ENCODE measurements at regions not wholly inside any gene's neighbourhood (a gene's known extent, or its start where the extent isn't known, plus 50 kb on each side); places are given as distances from the start of the nearest gene placed in this dataset.

GRCh38 chr15:70280781-70281180, 183.1 kb upstream of the TLE3 start:
- no peak overlapping the region for H3K4me3 ChIP-seq (ENCODE audit: low read length in 2 of 2)
- H3K36me3 ChIP-seq (ENCODE audit: control insufficient read depth in 2 of 2, insufficient read depth in 2 of 2, low read length in 2 of 2), result no peaks in the 10 kb centered on the region
- H3K9me3 ChIP-seq (ENCODE audit: control insufficient read depth in 2 of 2, low read length in 2 of 2), result no peaks in the 10 kb centered on the region
- H3K9ac ChIP-seq (ENCODE audit: low read length in 2 of 2), result no peak overlapping the region
- H3K27ac ChIP-seq (ENCODE audit: low read length), result no peak overlapping the region
- no peaks in the 10 kb centered on the region for H3K27me3 ChIP-seq (ENCODE audit: control insufficient read depth in 1 of 2, insufficient read depth in 2 of 2, low read length in 2 of 2)
- H3K4me1 ChIP-seq (ENCODE audit: control insufficient read depth, insufficient read depth, low read length), result peaks cover 3% of the 10 kb centered on the region

- Histone ChIP-seq H3K36me3 (ENCODE audit: control insufficient read depth in 2 of 2, insufficient read depth in 2 of 2, low read length in 2 of 2) (no peaks in the 10 kb centered on the region), H3K27ac (ENCODE audit: low read length) (no peak overlapping the region), H3K27me3 (ENCODE audit: control insufficient read depth in 1 of 2, insufficient read depth in 2 of 2, low read length in 2 of 2) (no peaks in the 10 kb centered on the region), H3K4me3 (ENCODE audit: low read length in 2 of 2) (no peak overlapping the region), H3K9ac (ENCODE audit: low read length in 2 of 2) (no peak overlapping the region), H3K4me1 (ENCODE audit: control insufficient read depth, insufficient read depth, low read length) (no peaks in the 10 kb centered on the region), H3K9me3 (ENCODE audit: control insufficient read depth in 2 of 2, low read length in 2 of 2) (no peaks in the 10 kb centered on the region)
These were observed 181.4 kb upstream of the TLE3 start for GRCh38 chr15:70279096-70279495.

GRCh38 chr15:70278644-70279043, 180.9 kb upstream of the TLE3 start:
- no peaks in the 10 kb centered on the region for H3K36me3 ChIP-seq (ENCODE audit: control insufficient read depth in 2 of 2, insufficient read depth in 2 of 2, low read length in 2 of 2)
- H3K27ac ChIP-seq (ENCODE audit: low read length), result no peak overlapping the region
- H3K4me3 ChIP-seq (ENCODE audit: low read length in 2 of 2), result no peak overlapping the region
- H3K27me3 ChIP-seq (ENCODE audit: control insufficient read depth in 1 of 2, insufficient read depth in 2 of 2, low read length in 2 of 2), result no peaks in the 10 kb centered on the region
- no peak overlapping the region for H3K9ac ChIP-seq (ENCODE audit: low read length in 2 of 2)
- no peaks in the 10 kb centered on the region for H3K4me1 ChIP-seq (ENCODE audit: control insufficient read depth, insufficient read depth, low read length)
- no peaks in the 10 kb centered on the region for H3K9me3 ChIP-seq (ENCODE audit: control insufficient read depth in 2 of 2, low read length in 2 of 2)

GRCh38 chr15:70277556-70277955, 179.8 kb upstream of the TLE3 start:
- H3K9ac ChIP-seq (ENCODE audit: low read length in 2 of 2), result no peak overlapping the region
- no peak overlapping the region for H3K4me3 ChIP-seq (ENCODE audit: low read length in 2 of 2)
- no peak overlapping the region for H3K27ac ChIP-seq (ENCODE audit: low read length)
- H3K27me3 ChIP-seq (ENCODE audit: control insufficient read depth in 1 of 2, insufficient read depth in 2 of 2, low read length in 2 of 2), result no peaks in the 10 kb centered on the region
- no peaks in the 10 kb centered on the region for H3K4me1 ChIP-seq (ENCODE audit: control insufficient read depth, insufficient read depth, low read length)
- H3K36me3 ChIP-seq (ENCODE audit: control insufficient read depth in 2 of 2, insufficient read depth in 2 of 2, low read length in 2 of 2), result no peaks in the 10 kb centered on the region
- H3K9me3 ChIP-seq (ENCODE audit: control insufficient read depth in 2 of 2, low read length in 2 of 2), result no peaks in the 10 kb centered on the region

- Histone ChIP-seq H3K36me3 (ENCODE audit: control insufficient read depth in 2 of 2, insufficient read depth in 2 of 2, low read length in 2 of 2) (no peaks in the 10 kb centered on the region), H3K27me3 (ENCODE audit: control insufficient read depth in 1 of 2, insufficient read depth in 2 of 2, low read length in 2 of 2) (no peaks in the 10 kb centered on the region), H3K9me3 (ENCODE audit: control insufficient read depth in 2 of 2, low read length in 2 of 2) (no peaks in the 10 kb centered on the region), H3K27ac (ENCODE audit: low read length) (no peak overlapping the region), H3K4me3 (ENCODE audit: low read length in 2 of 2) (no peak overlapping the region), H3K9ac (ENCODE audit: low read length in 2 of 2) (no peak overlapping the region), H3K4me1 (ENCODE audit: control insufficient read depth, insufficient read depth, low read length) (peaks cover 4% of the 10 kb centered on the region)
These were observed 178.7 kb upstream of the TLE3 start for GRCh38 chr15:70276401-70276800.

- Histone ChIP-seq H3K4me3 (ENCODE audit: low read length in 2 of 2) (no peak overlapping the region), H3K27me3 (ENCODE audit: control insufficient read depth in 1 of 2, insufficient read depth in 2 of 2, low read length in 2 of 2) (no peaks in the 10 kb centered on the region), H3K36me3 (ENCODE audit: control insufficient read depth in 2 of 2, insufficient read depth in 2 of 2, low read length in 2 of 2) (no peaks in the 10 kb centered on the region), H3K4me1 (ENCODE audit: control insufficient read depth, insufficient read depth, low read length) (peaks cover 12% of the 10 kb centered on the region), H3K9me3 (ENCODE audit: control insufficient read depth in 2 of 2, low read length in 2 of 2) (no peaks in the 10 kb centered on the region), H3K27ac (ENCODE audit: low read length) (no peak overlapping the region), H3K9ac (ENCODE audit: low read length in 2 of 2) (no peak overlapping the region)
These were observed 177.9 kb upstream of the TLE3 start for GRCh38 chr15:70275461-70276138.

GRCh38 chr15:70274908-70275307, 177.2 kb upstream of the TLE3 start:
- peaks cover 19% of the 10 kb centered on the region for H3K4me1 ChIP-seq (ENCODE audit: control insufficient read depth, insufficient read depth, low read length)

GRCh38 chr15:70274255-70274880, 176.7 kb upstream of the TLE3 start:
- Histone ChIP-seq H3K4me1 (ENCODE audit: control insufficient read depth, insufficient read depth, low read length) (peaks cover 24% of the 10 kb centered on the region), H3K27ac (ENCODE audit: low read length) (no peak overlapping the region), H3K9ac (ENCODE audit: low read length in 2 of 2) (no peak overlapping the region), H3K9me3 (ENCODE audit: control insufficient read depth in 2 of 2, low read length in 2 of 2) (no peaks in the 10 kb centered on the region), H3K4me3 (ENCODE audit: low read length in 2 of 2) (no peak overlapping the region), H3K36me3 (ENCODE audit: control insufficient read depth in 2 of 2, insufficient read depth in 2 of 2, low read length in 2 of 2) (no peaks in the 10 kb centered on the region), H3K27me3 (ENCODE audit: control insufficient read depth in 1 of 2, insufficient read depth in 2 of 2, low read length in 2 of 2) (no peaks in the 10 kb centered on the region)

More at GRCh38 chr15:70274908-70275307, 177.2 kb upstream of the TLE3 start:
- Histone ChIP-seq H3K9me3 (ENCODE audit: control insufficient read depth in 2 of 2, low read length in 2 of 2) (no peaks in the 10 kb centered on the region), H3K27me3 (ENCODE audit: control insufficient read depth in 1 of 2, insufficient read depth in 2 of 2, low read length in 2 of 2) (no peaks in the 10 kb centered on the region), H3K36me3 (ENCODE audit: control insufficient read depth in 2 of 2, insufficient read depth in 2 of 2, low read length in 2 of 2) (no peaks in the 10 kb centered on the region), H3K9ac (ENCODE audit: low read length in 2 of 2) (no peak overlapping the region), H3K4me3 (ENCODE audit: low read length in 2 of 2) (no peak overlapping the region), H3K27ac (ENCODE audit: low read length) (no peak overlapping the region)

GRCh38 chr15:70273808-70274207, 176.1 kb upstream of the TLE3 start:
- Histone ChIP-seq H3K9ac (ENCODE audit: low read length in 2 of 2) (no peak overlapping the region), H3K4me3 (ENCODE audit: low read length in 2 of 2) (no peak overlapping the region), H3K36me3 (ENCODE audit: control insufficient read depth in 2 of 2, insufficient read depth in 2 of 2, low read length in 2 of 2) (no peaks in the 10 kb centered on the region), H3K4me1 (ENCODE audit: control insufficient read depth, insufficient read depth, low read length) (peaks cover 26% of the 10 kb centered on the region), H3K9me3 (ENCODE audit: control insufficient read depth in 2 of 2, low read length in 2 of 2) (no peaks in the 10 kb centered on the region), H3K27me3 (ENCODE audit: control insufficient read depth in 1 of 2, insufficient read depth in 2 of 2, low read length in 2 of 2) (no peaks in the 10 kb centered on the region), H3K27ac (ENCODE audit: low read length) (no peak overlapping the region)

GRCh38 chr15:70272565-70273355, 175.0 kb upstream of the TLE3 start:
- no peak overlapping the region for H3K4me3 ChIP-seq (ENCODE audit: low read length in 2 of 2)
- no peaks in the 10 kb centered on the region for H3K36me3 ChIP-seq (ENCODE audit: control insufficient read depth in 2 of 2, insufficient read depth in 2 of 2, low read length in 2 of 2)
- H3K27me3 ChIP-seq (ENCODE audit: control insufficient read depth in 1 of 2, insufficient read depth in 2 of 2, low read length in 2 of 2), result no peaks in the 10 kb centered on the region
- H3K9ac ChIP-seq (ENCODE audit: low read length in 2 of 2), result no peak overlapping the region
- H3K27ac ChIP-seq (ENCODE audit: low read length), result no peak overlapping the region
- H3K4me1 ChIP-seq (ENCODE audit: control insufficient read depth, insufficient read depth, low read length), result peaks cover 26% of the 10 kb centered on the region
- no peaks in the 10 kb centered on the region for H3K9me3 ChIP-seq (ENCODE audit: control insufficient read depth in 2 of 2, low read length in 2 of 2)
